ENCODE measurements at regions not wholly inside any gene's neighbourhood (a gene's known extent, or its start where the extent isn't known, plus 50 kb on each side); places are given as distances from the start of the nearest gene placed in this dataset.

GRCh38 chrX:10811111-10811510 is 190.7 kb upstream of the MID1 start:
- H3K4me3 Mint-ChIP-seq (ENCODE audit: unreplicated experiment) = no peak overlapping the region
- H3K27me3 Mint-ChIP-seq (ENCODE audit: low read depth) = no peaks in the 10 kb centered on the region
- no peak overlapping the region for H3K27ac Mint-ChIP-seq (ENCODE audit: unreplicated experiment)
- TF ChIP-seq, protein P1, sequence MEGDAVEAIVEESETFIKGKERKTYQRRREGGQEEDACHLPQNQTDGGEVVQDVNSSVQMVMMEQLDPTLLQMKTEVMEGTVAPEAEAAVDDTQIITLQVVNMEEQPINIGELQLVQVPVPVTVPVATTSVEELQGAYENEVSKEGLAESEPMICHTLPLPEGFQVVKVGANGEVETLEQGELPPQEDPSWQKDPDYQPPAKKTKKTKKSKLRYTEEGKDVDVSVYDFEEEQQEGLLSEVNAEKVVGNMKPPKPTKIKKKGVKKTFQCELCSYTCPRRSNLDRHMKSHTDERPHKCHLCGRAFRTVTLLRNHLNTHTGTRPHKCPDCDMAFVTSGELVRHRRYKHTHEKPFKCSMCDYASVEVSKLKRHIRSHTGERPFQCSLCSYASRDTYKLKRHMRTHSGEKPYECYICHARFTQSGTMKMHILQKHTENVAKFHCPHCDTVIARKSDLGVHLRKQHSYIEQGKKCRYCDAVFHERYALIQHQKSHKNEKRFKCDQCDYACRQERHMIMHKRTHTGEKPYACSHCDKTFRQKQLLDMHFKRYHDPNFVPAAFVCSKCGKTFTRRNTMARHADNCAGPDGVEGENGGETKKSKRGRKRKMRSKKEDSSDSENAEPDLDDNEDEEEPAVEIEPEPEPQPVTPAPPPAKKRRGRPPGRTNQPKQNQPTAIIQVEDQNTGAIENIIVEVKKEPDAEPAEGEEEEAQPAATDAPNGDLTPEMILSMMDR (IDR thresholded peaks at IDR 0.05) = no peak
- no peaks in the 10 kb centered on the region for H3K36me3 Mint-ChIP-seq (ENCODE audit: low read depth)
- no peaks in the 10 kb centered on the region for H3K4me1 Mint-ChIP-seq (ENCODE audit: low read depth)
- peaks cover 24% of the 10 kb centered on the region for H3K9me3 Mint-ChIP-seq (ENCODE audit: low read depth)
- no peak for DNase-seq (ENCODE audit: low spot score)

GRCh38 chrX:10813761-10814160 is 193.4 kb upstream of the MID1 start:
- Mint-ChIP-seq H3K27me3 (ENCODE audit: low read depth) (no peaks in the 10 kb centered on the region), H3K4me1 (ENCODE audit: low read depth) (no peaks in the 10 kb centered on the region), H3K4me3 (ENCODE audit: unreplicated experiment) (no peak overlapping the region), H3K36me3 (ENCODE audit: low read depth) (no peaks in the 10 kb centered on the region), H3K9me3 (ENCODE audit: low read depth) (peaks cover 20% of the 10 kb centered on the region), H3K27ac (ENCODE audit: unreplicated experiment) (no peak overlapping the region)
- TF ChIP-seq, protein P1 (IDR thresholded peaks at IDR 0.05) = no peak
- DNase-seq (ENCODE audit: low spot score) = no peak

GRCh38 chrX:10818651-10819050 is 198.3 kb upstream of the MID1 start:
- Mint-ChIP-seq H3K4me1 (ENCODE audit: low read depth) (no peaks in the 10 kb centered on the region), H3K9me3 (ENCODE audit: low read depth) (peaks cover 9% of the 10 kb centered on the region), H3K27me3 (ENCODE audit: low read depth) (no peaks in the 10 kb centered on the region), H3K4me3 (ENCODE audit: unreplicated experiment) (no peak overlapping the region), H3K27ac (ENCODE audit: unreplicated experiment) (no peak overlapping the region), H3K36me3 (ENCODE audit: low read depth) (no peaks in the 10 kb centered on the region)
- TF ChIP-seq, protein P1 (IDR thresholded peaks at IDR 0.05) = no peak
- DNase-seq (ENCODE audit: low spot score) = no peak

DNA sequence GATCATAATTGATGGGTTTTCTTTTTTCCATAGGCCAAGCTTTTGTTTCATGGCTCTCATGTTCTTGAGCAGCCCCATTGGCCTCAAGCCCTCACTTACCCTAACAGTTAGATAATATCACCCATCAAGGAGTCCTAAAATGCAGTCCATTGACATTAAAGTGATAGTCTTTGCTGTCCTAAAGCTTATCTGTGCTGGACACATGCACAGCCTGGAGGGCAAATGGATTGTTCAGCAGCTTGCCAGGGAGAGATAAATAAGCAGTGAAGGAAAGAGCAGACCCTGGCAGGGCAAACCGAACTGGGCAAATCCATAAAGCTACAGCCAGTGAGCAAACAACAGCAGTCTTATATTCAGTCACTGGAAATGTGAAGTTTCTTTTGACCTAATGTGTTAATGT is 199.6 kb upstream of the MID1 start:
- H3K27me3 Mint-ChIP-seq (ENCODE audit: low read depth) = no peaks in the 10 kb centered on the region
- TF ChIP-seq, protein P1 (IDR thresholded peaks at IDR 0.05) = no peak
- DNase-seq (ENCODE audit: low spot score) = no peak
- H3K27ac Mint-ChIP-seq (ENCODE audit: unreplicated experiment) = no peak overlapping the region
- H3K9me3 Mint-ChIP-seq (ENCODE audit: low read depth) = peaks cover 9% of the 10 kb centered on the region
- no peak overlapping the region for H3K4me3 Mint-ChIP-seq (ENCODE audit: unreplicated experiment)
- H3K4me1 Mint-ChIP-seq (ENCODE audit: low read depth) = no peaks in the 10 kb centered on the region
- H3K36me3 Mint-ChIP-seq (ENCODE audit: low read depth) = no peaks in the 10 kb centered on the region

DNA sequence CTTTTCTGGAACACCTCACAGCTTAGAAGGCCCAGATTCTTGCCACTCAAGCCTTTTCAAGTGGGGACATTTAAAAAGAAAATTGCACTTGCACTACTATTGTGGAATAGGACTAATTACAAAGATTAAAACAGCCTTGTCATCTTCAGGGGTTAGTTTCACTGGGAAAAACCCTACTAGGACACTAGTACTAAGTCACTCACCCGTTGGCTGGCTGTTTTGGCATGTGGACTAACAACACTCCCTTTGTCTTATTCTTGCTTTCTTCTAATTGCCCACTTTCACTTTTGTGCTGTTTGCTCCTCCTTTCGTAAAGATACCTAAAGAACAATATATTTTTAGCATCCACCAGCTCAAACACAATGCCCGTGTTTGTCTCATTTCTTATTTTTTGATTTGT is 200.9 kb upstream of the MID1 start:
- TF ChIP-seq, protein P1 (IDR thresholded peaks at IDR 0.05) = no peak
- Mint-ChIP-seq H3K27ac (ENCODE audit: unreplicated experiment) (no peak overlapping the region), H3K4me3 (ENCODE audit: unreplicated experiment) (no peak overlapping the region), H3K9me3 (ENCODE audit: low read depth) (peaks cover 15% of the 10 kb centered on the region), H3K4me1 (ENCODE audit: low read depth) (no peaks in the 10 kb centered on the region), H3K36me3 (ENCODE audit: low read depth) (no peaks in the 10 kb centered on the region), H3K27me3 (ENCODE audit: low read depth) (no peaks in the 10 kb centered on the region)
- no peak for DNase-seq (ENCODE audit: low spot score)
